ENCODE measurements at regions not wholly inside any gene's neighbourhood (a gene's known extent, or its start where the extent isn't known, plus 50 kb on each side); places are given as distances from the start of the nearest gene placed in this dataset.

- DNase-seq (ENCODE audit: low read depth), result no peak
Measured at GRCh38 chr20:51266353-51266752, 243.4 kb upstream of the KCNG1 start.

- no peak for DNase-seq (ENCODE audit: low read depth)
Measured at GRCh38 chr20:51265361-51265760, 242.5 kb upstream of the KCNG1 start.

- DNase-seq (ENCODE audit: low read depth), result no peak
Measured at GRCh38 chr20:51262240-51262639, 239.3 kb upstream of the KCNG1 start.

DNA sequence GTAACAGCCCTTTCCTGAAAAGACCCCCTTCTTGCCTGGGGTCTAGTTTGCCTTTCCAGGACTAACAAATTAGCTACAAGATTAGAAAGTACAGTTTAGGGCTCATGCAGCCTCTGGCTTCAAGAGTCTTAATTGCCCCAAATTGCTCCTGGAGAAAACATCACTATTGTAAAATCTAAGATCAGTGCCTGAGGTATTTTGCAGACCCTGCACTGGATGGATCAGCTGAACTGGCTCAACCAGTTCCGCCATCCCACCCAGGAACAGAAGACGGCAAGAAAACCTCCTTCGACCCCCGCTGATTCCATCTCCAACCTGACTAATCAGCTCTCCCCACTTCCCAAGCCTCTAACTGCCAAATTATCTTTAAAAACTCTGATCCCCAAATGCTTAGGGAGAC is 236.5 kb upstream of the KCNG1 start:
- no peak for DNase-seq (ENCODE audit: low read depth)

DNA sequence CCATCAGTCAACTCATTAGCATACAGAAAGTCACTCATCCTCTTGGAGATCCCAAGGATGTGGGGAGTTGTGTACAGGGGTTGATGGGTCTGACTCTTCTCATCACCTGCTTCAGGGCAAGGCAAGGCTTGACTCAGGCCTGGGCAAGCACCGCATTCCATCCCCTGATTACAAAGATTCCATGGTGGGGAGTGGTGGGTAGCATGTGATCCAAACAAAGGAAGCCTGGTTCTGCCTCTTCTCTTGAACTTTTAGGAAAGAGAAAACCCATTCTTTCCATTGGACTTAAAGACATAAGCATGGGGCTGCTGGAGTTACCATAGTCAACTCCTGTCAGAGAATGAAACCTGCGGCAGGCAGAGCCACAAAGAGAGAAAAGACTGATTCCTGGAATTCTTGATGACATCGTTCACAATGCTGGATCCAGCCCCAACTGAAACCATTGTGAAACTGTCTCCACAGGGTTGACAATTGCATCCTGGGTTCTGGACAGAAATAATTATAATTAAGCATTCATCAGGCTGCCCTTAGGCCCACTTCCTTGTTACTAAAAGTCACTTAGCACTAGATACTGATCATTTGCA is 235.8 kb upstream of the KCNG1 start:
- peak; percentile 26 for DNase-seq (ENCODE audit: low read depth)

DNA sequence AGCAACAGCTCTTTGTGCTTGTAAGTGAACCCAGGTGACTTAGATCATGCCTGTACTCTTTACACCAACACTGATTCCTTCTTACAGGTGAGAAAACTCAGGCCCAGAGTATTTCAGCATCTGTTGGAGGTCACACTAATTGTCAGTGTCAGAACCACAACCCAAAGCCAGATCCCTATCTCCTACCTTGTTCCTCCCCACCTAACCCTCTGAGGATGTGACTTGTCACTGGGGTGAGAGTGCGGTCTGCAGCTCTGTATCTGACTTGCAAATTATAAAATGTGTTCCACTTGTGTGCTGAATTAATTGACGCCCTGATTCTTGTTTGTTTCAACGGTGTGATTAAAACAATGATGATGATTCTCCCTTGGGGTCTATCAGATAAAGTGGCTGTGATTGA is 232.5 kb upstream of the KCNG1 start:
- DNase-seq (ENCODE audit: low read depth), result no peak

DNA sequence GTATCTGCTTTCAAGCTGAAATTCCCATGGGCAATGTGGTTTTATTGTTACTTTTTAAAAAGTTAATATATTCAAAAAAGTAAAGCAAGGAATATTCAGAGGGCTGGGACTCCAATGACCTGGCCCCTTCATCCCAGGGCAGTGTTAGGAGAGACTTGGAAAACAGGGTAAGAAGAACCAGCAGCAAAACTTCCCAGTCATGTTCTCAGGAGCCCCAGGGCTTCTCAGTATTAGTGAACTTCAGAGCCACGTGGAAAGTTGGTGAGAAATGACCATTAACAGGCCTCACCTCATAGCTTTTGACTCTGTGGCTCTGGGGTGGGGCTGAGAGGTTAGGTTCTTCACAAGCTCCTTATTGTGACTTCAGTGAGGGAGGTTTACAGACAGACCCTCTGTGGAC is 230.4 kb upstream of the KCNG1 start:
- DNase-seq (ENCODE audit: low read depth), result no peak

- DNase-seq (ENCODE audit: low read depth), result no peak
Measured at GRCh38 chr20:51249781-51250180, 226.9 kb upstream of the KCNG1 start.

GRCh38 chr20:51249215-51249614 is 226.3 kb upstream of the KCNG1 start:
- no peak for DNase-seq (ENCODE audit: low read depth)

DNA sequence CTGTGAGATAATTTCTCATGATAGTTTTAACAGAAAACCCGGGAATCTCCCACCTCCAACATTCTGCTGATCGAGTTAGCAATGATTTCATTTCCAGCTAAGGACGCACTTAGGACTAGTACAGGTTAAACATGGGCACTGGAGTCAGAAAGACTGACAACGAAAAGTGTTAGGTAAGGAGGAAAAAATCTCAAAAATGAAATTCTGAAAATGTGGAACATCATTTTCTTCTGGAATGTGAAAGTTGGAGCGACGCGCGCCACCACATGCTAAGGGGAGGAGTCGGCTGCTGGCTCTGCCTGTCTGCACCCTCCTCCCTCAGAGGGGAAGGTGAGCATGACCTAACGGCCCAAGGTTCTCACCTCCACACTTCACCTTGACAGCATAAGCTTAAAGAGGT is 221.6 kb upstream of the KCNG1 start:
- DNase-seq (ENCODE audit: low read depth), result no peak

DNA sequence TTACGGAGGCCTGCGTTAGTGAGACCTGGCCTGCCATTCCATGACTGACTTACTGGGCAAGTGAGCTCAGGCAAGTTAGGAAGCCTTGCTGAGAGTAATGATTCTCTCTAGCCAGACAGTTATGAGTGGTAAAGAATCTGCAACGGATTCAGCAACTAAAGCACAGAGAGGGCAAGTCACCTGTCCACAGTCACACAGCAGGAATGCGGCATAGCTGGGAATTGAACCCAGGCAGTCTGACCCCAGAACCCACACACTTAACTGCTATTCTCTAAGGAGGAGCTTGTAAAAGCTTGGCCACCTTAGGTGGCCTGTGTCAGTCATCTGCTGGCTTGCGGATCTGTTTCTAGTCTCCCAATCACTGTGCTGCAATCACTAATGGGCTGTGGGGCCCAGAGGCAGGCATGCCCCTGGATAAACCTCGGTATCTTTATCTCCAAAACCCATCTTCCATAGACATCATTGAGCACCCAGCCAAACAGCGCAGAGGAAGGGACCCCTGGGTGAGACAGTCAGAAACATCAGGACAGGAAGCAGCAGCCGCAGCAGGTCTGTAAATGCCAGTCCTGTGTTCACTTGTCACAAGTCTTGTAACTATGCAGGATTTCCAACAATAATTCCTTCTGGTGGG is 215.9 kb upstream of the KCNG1 start:
- DNase-seq (ENCODE audit: low read depth), result no peak

GRCh38 chr20:51237791-51238190 is 214.9 kb upstream of the KCNG1 start:
- DNase-seq (ENCODE audit: low read depth), result no peak

DNA sequence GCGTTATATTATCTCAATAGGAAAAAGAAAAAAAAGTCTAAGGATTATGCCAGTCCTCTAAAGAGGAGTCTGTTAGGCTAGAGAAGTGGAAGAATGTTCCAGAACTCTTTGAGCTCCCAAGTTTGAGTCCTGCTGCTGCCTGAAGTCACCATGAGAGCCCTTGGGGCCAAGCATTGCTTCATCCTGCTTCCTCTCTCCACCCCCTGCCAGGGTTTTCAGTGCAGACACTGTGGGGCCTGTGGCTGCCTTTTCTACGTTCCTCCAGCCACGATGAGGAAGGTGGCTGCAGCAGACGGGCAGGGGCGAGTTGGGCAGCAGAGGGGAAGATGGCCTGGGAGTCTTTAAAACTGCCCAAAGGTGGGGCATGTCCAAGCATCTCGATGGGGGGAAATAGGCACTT is 214.4 kb upstream of the KCNG1 start:
- no peak for DNase-seq (ENCODE audit: low read depth)

- no peak for DNase-seq (ENCODE audit: low read depth)
Measured at GRCh38 chr20:51236421-51236820, 213.5 kb upstream of the KCNG1 start.

DNA sequence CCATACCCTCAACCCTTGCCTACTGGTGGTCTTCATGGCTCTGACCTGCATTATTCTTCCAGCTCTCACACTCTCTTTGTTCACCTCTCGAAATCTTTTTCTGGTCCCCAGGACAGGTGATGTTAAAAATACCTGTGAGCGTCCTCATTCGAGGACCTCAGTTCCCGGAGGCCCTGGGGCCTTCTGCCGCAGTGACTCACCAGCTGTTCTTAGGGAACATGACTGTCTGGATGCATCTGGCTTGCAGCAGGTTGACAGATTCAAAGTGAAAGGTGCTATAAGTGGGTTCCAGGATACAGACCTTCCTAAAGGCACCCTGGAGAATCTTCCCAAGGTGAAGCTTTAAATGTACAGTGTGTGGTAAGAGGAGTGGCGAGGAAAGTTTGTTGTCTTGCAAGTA is 210.4 kb upstream of the KCNG1 start:
- no peak for DNase-seq (ENCODE audit: low read depth)

GRCh38 chr20:51230727-51231126 is 207.8 kb upstream of the KCNG1 start:
- DNase-seq (ENCODE audit: low read depth), result no peak

- no peak for DNase-seq (ENCODE audit: low read depth)
Measured at GRCh38 chr20:51228763-51229162, 205.9 kb upstream of the KCNG1 start.

DNA sequence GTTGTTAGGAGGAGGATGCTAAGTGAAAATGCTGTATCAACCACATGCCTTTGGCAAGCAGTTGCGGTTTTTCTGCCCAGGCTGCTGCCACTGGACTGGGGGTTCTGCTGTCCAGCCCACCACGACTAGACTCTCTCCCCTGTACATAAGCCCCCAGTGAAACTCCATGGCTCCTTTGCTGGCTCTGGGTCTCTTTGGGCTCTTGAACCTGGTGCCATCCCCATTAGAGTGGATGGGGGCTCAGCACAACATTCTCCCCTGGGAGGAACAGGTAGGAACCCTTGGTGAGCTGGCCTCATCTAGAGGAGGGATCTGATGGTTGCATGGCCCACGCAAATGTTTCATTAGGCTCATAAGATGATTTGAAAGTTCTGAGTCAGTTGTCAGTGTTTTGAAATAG is 204.8 kb upstream of the KCNG1 start:
- DNase-seq (ENCODE audit: low read depth), result no peak

DNA sequence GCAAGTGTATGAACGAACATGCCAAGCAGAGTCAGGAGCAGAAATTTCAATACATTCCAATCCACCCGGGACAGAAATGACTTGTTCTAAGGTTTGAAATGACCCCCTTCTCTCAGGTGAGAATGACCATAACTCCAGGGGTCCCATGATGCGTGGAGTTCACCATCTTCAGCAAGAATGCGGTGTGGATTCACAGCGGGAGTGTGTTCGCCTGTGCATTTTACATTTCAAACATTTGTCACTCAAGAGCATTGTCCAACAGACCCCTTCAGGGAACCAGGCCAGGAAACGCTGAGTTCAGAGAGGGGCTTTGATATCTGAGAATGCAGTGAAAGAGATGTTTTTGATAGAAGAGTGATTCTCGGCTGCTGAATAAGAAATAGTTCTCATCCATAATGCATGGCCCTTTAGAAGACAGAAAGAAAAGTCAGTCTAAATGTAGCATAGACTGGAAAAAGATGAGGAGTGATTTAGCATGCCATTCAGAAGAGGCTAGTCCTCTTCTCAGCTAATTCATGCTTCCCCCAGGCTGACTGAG is 200.3 kb upstream of the KCNG1 start:
- no peak for DNase-seq (ENCODE audit: low read depth)

DNA sequence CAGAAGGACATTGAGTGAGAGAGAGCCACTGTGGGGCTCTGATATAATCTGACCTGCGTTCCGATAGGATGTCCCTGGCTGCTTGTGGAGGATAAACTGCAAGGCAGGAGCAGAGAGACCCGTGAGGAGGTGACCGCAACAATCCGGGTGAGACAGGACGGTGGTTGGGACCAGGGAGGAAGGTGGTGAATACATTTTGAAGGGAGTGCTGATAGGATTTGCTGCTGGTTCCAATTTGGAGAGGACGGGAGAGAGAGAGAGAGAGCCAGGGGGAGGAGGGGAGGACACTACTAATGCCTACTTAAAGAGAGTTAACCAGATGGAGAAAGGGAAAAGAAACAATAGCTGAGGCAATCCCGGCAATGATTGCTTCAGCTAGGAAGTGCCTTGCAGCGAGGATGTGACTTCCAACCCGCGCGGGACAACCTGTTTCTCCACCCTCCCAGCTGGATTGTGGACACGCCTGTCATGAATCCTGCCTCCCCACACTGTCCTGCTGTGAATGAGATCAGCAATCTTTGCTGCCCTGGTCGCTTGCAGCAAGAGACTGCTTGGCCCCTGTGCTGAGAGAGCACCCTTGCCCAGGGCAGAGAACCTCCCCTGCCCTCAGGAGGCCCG is 199.0 kb upstream of the KCNG1 start:
- no peak for DNase-seq (ENCODE audit: low read depth)

GRCh38 chr20:51221103-51221502 is 198.2 kb upstream of the KCNG1 start:
- DNase-seq (ENCODE audit: low read depth), result no peak

GRCh38 chr20:51220293-51220706 is 197.4 kb upstream of the KCNG1 start:
- DNase-seq (ENCODE audit: low read depth), result no peak

DNA sequence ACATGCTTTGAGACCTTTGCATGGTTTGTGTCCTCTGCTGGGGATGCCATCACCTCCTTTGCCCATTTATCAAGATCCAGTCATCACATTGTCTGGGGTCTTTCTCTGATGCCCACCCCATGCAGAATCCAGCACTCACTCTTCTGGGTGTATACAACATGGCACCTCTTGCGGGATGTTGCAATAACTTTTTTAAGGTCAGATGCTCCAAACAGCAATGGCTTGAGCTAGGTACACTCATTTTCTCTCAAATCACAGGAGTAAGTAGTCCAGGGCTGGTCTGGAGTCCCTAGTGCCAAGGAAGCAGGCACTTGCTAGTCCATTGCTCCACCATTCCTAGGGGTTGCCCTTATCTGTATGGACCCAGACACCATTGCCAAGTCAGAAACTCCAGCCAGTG is 196.6 kb upstream of the KCNG1 start:
- no peak for DNase-seq (ENCODE audit: low read depth)

DNA sequence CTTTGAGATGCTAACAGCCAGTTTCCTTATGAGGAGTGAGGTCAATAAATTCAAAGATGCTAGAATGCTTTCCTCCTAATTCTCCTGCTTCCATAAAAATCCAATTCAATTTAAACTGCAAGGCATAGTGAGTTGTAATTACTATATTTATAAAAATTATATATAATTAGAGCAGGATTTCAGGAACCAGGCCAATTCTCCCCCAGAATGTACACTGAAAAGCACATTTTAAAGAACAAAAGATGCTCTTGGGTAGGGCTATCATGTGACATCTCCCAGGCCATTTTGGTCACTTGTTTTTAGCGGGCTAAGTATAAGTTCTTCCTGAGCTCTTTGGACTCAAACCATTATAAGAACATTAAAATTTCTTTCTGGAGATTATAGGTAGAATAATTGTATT is 195.7 kb upstream of the KCNG1 start:
- DNase-seq (ENCODE audit: low read depth), result no peak

Data from HS-27A (cell line).